ENCODE measurements at regions not wholly inside any gene's neighbourhood (a gene's known extent, or its start where the extent isn't known, plus 50 kb on each side); places are given as distances from the start of the nearest gene placed in this dataset.

GRCh38 chr7:13037216-13037615 is 349.8 kb downstream of the ARL4A start (continued):
- TF ChIP-seq ZNF462 (CRISPR knock-in tag; IDR thresholded peaks at IDR 0.05) (no peak), ETS1 (IDR thresholded peaks at IDR 0.05) (no peak)

DNA sequence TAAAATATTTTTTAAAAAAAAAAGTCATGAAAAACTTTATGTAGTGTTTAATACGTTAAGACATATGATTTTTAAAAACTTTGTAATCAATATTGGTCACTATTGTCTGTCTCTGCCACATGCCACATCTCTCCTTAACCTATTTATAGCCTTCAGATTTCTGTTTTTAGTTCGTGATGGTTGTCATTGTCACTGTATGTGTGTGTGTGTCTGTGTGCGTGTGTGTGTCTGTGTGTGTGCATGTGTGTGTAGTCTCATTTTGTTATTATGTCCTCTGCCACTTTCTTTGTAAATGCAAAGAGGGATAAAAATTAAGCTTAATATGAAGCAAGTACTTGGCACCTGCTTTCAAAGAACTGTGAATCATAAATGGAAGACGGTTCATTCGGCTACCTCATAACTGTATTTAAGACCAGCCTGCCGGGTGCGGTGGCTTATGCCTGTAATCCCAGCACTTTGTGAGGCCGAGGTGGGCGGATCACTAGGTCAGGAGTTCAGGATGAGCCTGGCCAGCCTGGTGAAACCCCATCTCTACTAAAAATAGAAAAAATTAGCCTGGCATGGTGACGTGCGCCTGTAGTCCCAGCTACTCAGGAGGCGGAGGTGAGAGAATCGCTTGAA is 354.0 kb downstream of the ARL4A start:
- Mint-ChIP-seq H3K9me3 (peaks cover 3% of the 10 kb centered on the region), H3K4me3 (no peak overlapping the region), H3K27ac (no peak overlapping the region), H3K36me3 (ENCODE audit: low read depth) (peaks cover 6% of the 10 kb centered on the region), H3K27me3 (ENCODE audit: insufficient read depth, low read depth, poor library complexity) (no peaks in the 10 kb centered on the region), H3K4me1 (peaks cover 3% of the 10 kb centered on the region; the same call in 2 of the 3 replicates)
- DNase-seq (ENCODE audit: low spot score) = no peak
- Histone ChIP-seq H3K79me2 (replicated peaks; ENCODE audit: insufficient read depth) (no peaks in the 10 kb centered on the region), H3K4me1 (ENCODE audit: insufficient read depth) (no peaks in the 10 kb centered on the region), H3K9me2 (ENCODE audit: insufficient read depth) (no peaks in the 10 kb centered on the region), H4K20me1 (replicated peaks; ENCODE audit: insufficient read depth) (no peaks in the 10 kb centered on the region), H3K4me3 (no peak overlapping the region), H3K36me3 (ENCODE audit: insufficient read depth) (no peaks in the 10 kb centered on the region), H3F3A (replicated peaks; ENCODE audit: low read depth) (no peaks in the 10 kb centered on the region), H3K27me3 (ENCODE audit: insufficient read depth) (no peaks in the 10 kb centered on the region), H3K27ac (ENCODE audit: low read depth) (no peak overlapping the region), H3K4me2 (no peak overlapping the region), H2AFZ (no peak overlapping the region)
- ATAC-seq = no peak
- TF ChIP-seq ZNF114 (CRISPR knock-in tag; IDR thresholded peaks at IDR 0.05) (no peak), ZNF462 (CRISPR knock-in tag; IDR thresholded peaks at IDR 0.05) (no peak), ZNF331 (CRISPR knock-in tag; IDR thresholded peaks at IDR 0.05; ENCODE audit: low read depth) (no peak)

Measured in GM23338 (cell line).